WI38 (cell line): ENCODE measurements at regions not wholly inside any gene's neighbourhood (a gene's known extent, or its start where the extent isn't known, plus 50 kb on each side); places are given as distances from the start of the nearest gene placed in this dataset.
"Not testable (repeated sequence)": the region's sequence is repeated elsewhere in the genome, so short reads cannot be mapped to it uniquely, and the experiment has no call there.

Source experiments
- H3K4me3 ChIP-seq: 2 replicates; pipeline ENCODE4 v1.5.1; 2011; ENCODE audit warnings: low read depth, mild to moderate bottlenecking, control low read depth, low read length
- CTCF ChIP-seq: IDR thresholded peaks from 2 replicates; pipeline ENCODE4 v1.5.1; 2012; ENCODE audit warnings: low read depth, mild to moderate bottlenecking, control low read depth, low read length

GRCh38 chr21:17195976-17196375 lies 316.9 kb upstream of the CXADR start:
- no peak overlapping the region for H3K4me3 ChIP-seq
- TF ChIP-seq CTCF, result no peak

GRCh38 chr21:17196623-17197022 lies 316.2 kb upstream of the CXADR start:
- no peak overlapping the region for H3K4me3 ChIP-seq
- no peak for TF ChIP-seq CTCF

GRCh38 chr21:17197996-17198395 lies 314.8 kb upstream of the CXADR start:
- TF ChIP-seq CTCF, result no peak
- H3K4me3 ChIP-seq, result no peak overlapping the region

GRCh38 chr21:17200250-17200649 lies 312.6 kb upstream of the CXADR start:
- no peak overlapping the region for H3K4me3 ChIP-seq
- TF ChIP-seq CTCF, result no peak

- TF ChIP-seq CTCF, result no peak
- no peak overlapping the region for H3K4me3 ChIP-seq
Measured at GRCh38 chr21:17201741-17202260, 311.0 kb upstream of the CXADR start.

- H3K4me3 ChIP-seq, result no peak overlapping the region
- TF ChIP-seq CTCF, result no peak
Measured at GRCh38 chr21:17214801-17215200, 298.0 kb upstream of the CXADR start.

- H3K4me3 ChIP-seq, result not testable (repeated sequence)
Measured at GRCh38 chr21:17219050-17219449, 293.8 kb upstream of the CXADR start.

GRCh38 chr21:17231124-17231523 lies 281.7 kb upstream of the CXADR start:
- TF ChIP-seq CTCF, result no peak

More at GRCh38 chr21:17231124-17231523, 281.7 kb upstream of the CXADR start:
- no peak overlapping the region for H3K4me3 ChIP-seq
